GM18517 (cell line): ENCODE measurements at regions not wholly inside any gene's neighbourhood (a gene's known extent, or its start where the extent isn't known, plus 50 kb on each side); places are given as distances from the start of the nearest gene placed in this dataset.

Experiments
- ATAC-seq: cut with Tn5 transposase; IDR thresholded peaks from one replicate; pipeline ENCODE4 v1.9.1; 2021; ENCODE audit warnings: mild to moderate bottlenecking, moderate library complexity; ENCODE audit not compliant: unreplicated experiment

DNA sequence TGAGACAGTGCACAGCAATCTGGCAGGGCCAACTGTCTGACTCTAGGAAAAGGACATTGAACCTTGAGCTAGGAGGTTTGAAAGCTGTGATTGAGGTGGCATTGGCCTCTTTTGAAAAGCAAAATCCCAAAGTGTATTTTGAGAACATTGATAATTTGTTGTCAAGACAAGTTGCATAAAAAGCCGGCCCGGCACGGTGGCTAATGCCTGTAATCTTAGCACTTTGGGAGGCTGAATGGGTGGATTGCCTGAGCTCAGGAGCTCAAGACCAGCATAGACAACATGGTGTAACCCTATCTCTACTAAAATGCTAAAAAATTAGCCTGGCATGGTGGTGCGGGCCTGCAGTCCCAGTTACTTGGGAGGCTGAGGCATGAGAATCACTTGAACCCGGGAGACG is 331.6 kb downstream of the DUSP6 start:
- ATAC-seq, result no peak

DNA sequence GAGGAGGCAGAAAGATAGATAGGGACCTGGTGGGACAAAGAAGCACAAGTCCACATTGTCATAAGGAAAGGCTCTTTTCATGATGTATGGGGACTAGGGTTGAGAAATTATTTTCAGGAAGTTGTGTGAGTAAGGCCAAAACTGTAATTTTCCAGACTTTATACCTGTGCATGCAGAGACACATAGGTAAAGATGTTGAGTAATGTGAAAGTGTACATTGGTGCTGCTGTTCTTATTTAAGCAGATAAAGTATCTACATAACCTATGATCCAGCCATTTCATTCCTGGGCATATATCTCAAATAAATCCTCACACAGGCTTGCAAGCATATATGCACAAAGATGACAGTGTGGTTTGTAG is 332.2 kb downstream of the DUSP6 start:
- no peak for ATAC-seq

DNA sequence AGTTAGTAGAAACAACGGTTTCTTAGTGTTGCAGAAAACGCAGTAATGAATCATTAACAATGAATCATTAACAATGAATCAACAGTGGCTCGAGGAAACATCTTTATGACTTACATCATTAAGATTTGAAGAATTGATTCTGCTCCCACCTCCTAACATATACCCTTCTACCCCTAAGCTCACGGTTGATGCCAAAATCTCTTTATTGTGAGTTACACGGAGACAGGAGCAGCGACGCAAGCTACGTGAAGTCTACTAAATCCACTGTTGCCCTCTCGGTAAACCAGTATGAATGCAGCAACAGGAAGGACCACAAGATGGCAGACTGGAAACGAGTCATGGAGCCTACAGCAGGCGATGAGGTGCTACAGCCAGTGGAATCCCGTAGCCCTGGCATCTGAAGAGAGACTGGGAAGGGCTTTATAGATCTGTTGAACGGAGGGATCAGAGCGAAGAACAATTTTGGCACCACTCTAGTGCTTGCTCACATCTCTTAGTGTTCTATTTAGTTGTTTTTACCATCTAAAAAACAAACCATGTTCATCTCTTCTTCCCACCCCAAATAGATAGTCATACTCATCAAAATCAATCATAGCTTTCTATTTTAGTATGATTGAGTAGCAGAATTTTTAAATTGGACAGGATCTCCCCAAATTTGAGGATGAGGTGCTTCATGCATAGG is 332.7 kb downstream of the DUSP6 start:
- peak; percentile 96 for ATAC-seq

DNA sequence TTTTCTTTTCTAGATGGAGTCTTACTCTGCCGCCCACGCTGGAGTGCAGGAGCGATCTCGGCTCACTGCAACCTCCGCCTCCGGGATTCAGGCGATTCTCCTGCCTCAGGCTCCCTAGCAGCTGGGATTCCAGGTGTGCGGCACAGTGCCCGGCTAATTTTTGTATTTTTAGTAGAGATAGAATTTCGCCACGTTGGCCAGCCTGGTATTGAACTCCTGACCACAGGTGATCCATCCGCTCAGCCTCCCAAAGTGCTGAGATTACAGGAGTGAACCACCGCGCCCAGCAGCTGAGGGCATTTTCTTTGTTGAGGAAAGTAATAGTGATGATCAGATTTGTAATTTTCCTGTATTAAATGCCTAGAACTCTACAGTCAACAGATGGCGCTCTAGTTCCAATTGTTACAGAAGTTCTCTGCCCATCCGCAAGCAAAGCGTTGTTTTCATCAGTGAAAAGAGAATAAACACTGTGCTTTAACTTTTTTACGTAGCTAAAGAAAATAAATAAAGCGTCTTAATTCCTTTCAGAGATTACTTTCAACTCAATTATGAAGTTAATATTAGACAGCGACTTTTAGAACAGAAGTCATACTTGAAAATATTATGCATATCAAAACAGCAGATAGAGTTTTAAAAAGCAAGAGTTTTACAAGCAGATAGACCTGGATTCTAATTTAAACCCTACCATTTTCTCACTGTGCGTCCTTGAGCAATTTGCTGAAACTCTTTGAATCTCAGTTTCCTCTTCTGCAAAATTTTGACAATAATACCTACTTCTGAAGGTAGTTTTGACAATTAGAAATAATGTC is 335.1 kb downstream of the DUSP6 start:
- peak; percentile 66 for ATAC-seq

DNA sequence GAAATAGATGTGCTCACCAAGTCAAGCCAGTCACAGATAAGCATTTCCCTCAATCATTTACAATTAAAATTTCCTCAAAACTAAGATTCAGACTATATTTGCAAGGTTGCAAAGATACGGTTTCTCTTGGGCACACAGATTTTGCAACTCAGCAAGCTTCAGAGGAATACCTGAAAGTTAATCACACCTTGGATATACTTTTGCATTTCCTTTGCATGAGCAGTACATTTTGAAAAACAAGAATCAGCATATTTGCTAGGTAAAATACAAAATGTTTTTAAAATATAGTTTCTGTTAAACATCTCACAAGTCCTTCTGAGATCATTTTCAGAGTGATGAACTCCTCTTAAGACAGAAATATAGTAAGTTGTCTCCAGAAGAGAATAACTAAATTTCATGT is 336.9 kb downstream of the DUSP6 start:
- no peak for ATAC-seq

DNA sequence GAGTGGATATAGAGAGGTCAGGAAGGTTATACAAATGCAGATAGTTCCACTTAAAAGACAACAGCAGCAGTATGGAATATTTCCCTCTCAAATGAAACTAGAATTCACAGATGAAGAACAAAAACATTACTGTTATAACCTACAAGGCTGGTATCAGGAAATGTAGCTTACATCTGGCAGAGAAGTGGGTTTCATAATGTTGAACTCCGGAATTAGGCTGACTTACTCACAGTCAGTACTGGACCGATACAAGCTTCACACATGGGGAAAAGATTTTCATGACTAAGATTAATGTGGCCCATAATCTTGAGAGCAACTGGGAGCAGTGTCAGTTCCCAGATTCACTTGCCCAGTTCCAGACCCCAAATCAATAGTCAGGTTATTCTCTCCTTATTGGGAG is 353.9 kb downstream of the DUSP6 start:
- ATAC-seq, result no peak

DNA sequence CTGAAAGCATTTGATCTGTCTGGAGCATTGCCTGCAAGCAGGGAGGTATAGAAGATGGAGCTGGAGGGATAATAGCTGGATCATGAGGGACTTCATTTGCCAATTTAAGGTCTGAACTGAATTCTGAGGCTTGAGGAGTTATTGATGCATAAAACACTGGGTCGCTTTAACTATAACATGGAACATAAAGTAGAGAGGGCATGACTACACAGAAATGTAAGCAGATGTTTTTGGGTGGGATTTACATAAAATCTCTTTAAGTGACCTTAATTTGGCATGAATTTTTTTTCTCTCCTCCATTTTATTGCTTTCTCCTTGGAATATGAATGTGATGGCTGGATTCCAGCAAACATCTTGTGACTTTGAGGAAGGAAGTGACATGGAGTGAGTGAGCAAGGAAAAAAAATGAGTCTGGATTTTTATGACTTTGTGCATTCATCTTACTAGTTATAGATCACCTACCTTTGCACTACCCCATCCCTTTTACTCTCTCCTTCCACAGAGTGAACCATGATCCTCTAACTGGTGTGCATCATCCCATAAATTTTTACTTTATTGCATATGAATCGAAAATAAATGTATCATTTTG is 356.0 kb downstream of the DUSP6 start:
- no peak for ATAC-seq

DNA sequence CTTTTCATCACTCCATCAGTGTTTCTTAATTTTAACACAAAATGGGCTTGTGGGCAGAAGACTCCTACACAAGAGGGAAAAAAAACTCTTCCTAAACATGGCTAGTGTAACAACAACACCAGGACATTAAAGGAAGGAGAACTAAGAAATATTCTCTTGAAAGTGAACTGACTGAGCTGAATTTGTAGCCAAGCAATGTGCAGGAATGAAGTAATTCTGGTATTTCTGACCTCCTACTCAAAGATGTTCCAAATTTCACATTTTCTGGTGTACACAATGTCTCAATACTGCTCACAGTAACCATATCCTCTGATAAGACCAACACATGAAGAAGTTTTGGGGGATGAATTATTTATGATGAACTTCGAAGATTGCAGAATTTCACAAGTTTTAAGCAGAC is 357.3 kb downstream of the DUSP6 start:
- ATAC-seq, result no peak

DNA sequence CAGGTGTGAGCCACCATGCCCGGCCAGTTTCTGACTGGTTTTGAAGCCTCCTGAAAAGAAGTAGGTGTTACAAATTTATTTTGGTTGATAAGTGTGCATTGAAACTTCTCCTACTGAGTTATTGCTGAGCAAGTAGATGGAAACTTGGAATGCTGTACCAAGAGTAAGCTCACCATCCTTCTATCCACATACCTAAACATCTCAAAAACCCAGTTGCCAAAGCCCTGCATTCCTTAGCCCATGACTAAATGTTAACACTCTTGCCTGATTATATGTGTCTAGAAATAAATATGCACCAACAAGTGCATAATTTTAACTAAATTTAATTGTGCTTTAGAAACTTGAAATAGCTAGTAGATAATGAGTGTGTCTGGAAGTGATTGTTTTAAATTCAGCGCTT is 357.8 kb downstream of the DUSP6 start:
- no peak for ATAC-seq

DNA sequence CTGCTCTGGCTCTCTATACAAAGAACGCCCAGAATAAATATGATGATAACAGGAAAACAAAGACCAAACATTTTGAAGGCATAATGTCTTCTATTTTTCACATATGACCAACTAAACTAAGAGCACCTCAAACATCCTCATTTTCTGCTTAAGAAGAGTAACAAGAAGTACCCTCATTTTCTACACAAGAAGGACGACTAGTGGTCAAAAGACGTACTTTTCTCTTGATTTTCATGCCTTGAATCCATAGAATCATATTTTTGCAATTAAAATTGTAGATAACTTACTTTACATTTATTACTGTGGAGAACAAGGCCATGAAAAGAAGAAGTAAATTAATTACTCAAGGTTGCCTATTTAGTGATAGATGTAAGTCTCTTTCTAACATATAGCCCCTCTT is 358.6 kb downstream of the DUSP6 start:
- no peak for ATAC-seq

DNA sequence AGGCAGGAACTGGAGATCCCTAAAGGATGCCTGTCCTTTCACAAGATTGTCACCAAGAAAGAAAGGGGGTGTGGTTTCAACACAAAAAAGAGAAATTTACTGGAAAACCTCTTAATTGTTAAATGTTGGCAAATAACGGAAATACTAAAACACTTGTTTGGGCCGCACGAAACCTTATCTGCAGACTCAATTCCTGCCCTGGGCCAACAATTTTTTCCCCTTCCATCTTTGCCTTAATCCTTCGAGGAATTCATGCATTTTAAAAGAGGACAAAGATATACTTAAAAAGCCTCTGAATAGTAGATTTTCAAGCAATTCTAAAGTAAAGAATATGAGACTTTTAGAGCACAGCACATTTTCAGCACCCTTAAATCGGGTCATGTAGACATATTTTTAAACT is 366.2 kb downstream of the DUSP6 start:
- ATAC-seq, result no peak

DNA sequence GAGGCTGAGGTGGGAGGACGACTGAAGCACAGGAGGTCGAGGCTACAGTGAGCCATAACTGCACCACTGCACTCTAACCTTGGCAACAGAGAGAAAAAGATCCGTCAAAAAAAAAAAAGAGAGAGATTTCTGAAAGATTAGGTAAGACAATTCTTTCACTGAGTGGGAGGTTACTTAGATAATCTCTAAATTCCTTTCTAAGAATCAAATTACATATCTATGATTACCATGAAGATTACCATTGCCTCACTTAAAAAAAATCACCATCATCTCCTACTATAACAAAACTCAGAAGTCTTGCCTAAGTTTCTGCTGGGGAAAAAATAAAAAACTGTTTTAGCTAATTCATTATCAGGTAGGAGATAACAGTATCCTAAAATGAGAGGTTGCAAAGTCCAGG is 366.7 kb downstream of the DUSP6 start:
- ATAC-seq, result no peak

DNA sequence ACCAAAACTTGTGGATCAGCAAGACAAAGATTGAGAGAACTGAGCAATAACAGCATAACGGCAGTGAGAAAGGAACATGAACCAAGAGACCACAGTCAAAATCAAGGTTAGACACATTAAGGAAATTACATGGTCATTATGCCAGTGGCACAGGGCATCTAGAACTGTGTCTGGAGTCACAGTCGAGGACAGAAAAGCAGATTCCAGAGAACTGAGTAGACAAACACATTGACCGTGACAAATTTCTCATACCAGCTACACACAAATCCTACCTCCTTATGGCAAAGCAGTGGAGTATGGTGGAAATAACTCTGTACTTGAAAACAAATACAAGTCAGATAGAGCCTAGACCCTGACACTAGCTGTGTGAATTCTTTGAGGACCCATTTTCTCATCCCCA is 367.3 kb downstream of the DUSP6 start:
- ATAC-seq, result no peak

DNA sequence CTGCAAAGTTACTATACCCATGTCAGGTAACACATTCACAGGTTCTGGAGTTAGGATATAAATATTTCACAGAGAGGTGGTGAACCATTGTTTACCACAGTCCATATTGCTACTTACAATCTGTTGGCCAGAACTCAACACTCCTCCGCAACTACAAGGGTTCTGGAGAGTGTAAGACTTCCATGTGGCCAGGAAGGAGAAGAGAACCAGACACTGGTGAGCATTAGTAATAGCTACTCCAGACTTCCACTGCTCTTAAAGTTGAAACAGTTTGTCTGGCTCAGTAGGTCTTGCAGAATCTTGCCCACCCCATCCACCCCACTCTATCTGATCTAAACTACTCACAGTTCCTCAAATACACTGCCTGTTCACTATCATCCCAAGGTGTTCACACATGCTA is 369.6 kb downstream of the DUSP6 start:
- ATAC-seq, result no peak

DNA sequence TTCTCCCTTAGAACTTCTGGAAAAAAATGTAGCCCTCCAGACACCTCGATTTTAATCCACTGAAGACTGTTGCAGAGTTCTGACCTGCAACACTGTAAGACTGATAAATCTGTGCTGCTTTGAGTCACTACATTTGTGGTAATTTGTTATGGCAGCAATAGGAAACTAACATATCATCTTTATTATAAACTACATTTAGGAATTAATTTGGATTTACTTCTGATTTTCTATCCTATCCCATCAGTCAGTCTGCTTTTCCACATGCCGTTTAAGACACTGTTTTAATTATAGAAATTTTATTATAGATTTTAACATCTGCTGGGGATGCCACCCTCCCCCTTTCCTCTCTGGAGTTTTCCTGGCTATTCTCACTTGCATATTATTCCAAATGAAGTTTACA is 375.2 kb downstream of the DUSP6 start:
- ATAC-seq, result no peak

DNA sequence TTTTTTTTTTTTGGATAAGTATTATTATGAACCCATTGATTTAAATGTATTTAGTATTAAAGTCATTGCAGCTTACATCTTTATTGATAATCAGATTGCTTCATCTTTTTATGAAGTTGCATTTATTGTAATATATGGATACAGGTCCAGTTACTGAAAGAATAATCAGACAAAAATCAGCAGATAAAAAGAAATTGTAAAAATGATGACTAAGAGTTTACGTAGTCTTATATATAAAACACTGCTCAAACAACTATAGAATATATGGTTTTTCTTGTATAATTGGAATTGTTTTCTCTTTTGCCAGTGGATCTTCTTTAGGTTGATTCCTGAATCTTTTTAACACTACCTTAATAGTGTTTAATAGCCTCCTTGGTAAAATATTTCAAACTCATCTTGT is 378.3 kb downstream of the DUSP6 start:
- no peak for ATAC-seq

DNA sequence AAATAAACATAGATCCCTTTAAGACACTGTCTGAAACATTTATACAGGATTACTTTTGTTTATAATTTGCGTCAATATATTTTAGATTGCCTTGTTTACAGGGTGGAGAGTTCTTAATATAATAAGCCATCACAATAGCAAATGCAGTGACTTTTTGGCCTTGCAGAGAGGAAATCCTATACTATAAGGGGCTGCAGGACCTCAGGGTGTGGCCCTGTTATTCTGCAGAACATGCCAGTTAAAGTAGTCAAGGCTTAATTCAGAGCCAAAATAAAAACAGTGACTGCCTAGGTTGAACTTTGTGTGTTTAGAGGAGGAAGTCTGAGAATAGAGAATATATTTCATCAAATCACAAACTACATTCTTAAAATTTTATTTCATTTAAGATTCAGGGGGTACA is 381.6 kb downstream of the DUSP6 start:
- ATAC-seq, result no peak

DNA sequence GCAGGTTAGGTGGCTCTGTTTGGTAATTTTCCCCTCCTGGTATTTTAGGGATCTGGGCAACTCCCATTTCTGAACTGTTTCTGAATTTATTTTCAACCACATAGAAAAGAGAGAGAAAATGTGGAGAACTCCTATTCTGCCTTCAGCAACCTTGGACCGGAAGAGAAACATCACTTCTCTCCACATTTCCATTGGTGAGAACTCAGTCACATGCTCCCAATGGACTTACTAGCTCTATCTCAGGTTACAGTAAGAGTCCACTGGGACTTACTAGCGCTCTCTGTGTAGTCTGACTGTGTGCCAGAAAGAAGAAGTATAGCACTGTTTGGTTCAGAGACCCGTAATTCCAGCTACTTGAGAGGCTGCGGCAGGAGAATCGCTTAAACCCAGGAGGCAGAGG is 383.2 kb downstream of the DUSP6 start:
- no peak for ATAC-seq

DNA sequence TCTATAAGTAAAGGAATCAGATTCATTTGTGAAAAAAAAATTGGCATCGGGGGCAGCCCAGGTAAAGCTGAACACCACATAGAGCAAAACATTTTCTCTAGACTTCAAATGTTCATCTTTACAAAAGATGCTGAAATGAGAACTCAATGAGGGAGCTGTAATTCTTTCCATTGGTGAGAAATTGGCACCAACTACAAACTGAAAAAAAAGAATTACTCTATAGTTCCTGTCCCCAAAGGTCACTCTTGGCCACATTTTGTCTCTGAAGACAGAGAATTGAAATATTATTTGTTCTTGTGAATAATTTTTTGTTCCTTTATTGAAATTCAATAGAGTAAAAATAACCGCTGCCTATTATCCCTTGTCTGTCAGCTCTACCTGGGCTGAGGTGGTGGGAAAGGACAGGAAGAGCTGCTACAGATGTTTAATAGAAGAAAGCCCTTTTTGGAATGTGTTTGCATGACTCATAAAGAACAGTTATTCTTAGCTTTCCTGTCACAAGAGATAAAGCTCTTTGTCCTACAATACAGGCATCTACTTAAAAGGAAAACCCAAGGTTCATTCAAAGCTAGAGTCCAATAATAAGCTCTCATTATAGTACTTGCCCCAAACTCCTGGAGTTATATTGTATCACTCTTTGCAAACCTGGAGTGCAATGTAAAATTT is 380.1 kb upstream of the KITLG start:
- no peak for ATAC-seq

DNA sequence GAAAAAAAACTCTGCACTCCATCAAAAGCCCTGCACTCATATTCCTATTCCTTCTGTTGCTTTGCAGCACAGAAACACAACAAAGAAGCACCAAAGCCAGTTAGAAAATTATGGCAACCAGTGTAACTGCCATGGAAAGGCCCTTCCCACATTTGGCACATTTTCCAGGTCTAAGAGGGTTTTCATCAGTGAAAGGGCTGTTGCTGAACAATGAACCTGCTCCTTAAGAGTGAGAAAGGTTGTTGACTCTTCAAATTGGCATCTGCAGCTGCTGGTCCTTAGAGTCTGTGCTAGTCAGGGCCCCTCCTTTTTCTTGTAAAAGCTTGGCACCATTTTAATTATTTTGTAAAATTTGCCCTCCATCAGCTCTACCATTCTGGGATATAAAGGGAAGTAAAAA is 378.7 kb upstream of the KITLG start:
- no peak for ATAC-seq

DNA sequence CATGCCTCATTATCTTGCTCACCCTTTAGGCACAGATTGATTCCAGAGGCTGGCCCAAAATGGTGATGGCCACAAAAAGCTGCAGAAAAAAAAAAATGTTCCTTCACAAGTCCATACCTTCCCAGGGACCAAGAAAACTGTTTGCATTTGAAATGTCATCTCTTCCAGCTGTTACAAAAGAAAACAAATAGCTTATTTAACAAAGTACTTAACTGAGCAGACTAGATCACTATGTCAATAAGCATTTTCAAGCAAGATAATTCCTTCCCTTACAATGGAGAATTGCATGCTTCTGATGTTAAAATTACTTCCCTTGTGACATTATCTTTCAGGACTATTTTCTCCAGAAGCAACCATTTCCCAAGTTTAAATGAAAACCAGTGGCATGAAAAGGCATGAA is 377.9 kb upstream of the KITLG start:
- ATAC-seq, result no peak

DNA sequence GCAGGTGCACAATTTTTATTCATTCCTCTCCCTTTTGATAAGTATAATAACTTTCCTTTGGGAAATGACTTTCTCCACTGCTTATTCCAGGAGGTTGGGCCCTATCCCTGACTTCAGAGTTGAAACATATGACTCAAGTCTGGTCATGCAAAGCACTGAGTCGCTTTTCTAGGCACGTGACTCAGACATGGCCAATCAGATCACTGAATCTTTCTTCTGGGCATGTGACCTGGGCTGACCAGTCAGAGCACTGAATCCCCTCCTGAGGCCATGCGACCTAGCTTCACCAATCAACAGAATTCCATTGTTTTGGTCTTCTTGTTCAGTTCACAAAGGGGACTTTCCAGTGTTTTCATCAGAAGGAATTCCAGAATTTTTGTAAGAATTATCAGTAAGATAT is 377.1 kb upstream of the KITLG start:
- ATAC-seq, result no peak
